GM19395 (cell line): ENCODE measurements at regions not wholly inside any gene's neighbourhood (a gene's known extent, or its start where the extent isn't known, plus 50 kb on each side); places are given as distances from the start of the nearest gene placed in this dataset.
"Not testable (repeated sequence)": the region's sequence is repeated elsewhere in the genome, so short reads cannot be mapped to it uniquely, and the experiment has no call there.

Experiments used
- ATAC-seq: cut with Tn5 transposase; IDR thresholded peaks from one replicate; pipeline ENCODE4 v1.9.1; 2021; ENCODE audit warnings: mild to moderate bottlenecking, moderate library complexity; ENCODE audit not compliant: unreplicated experiment

DNA sequence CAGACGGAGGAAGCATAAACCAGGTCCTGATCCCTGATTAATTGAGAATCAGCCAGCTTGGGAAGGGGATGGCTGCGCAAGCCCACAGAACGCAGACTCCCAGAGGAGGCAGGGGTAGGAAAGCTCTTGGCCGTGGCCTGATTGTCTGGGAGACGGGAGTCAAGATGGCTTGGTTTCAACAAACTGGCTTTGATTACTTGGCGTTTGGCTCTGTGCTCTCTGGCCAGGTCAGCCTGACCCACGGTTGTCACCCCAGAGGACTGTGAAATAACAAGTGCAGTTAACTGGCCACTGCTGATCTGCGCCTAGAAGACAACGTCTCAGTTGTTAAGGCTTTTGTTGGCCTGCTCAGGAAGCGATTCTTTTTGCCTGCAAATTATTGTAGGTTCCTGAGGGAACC, 387.0 kb upstream of the PROK2 start:
- no peak for ATAC-seq

GRCh38 chr3:72171463-72171881, 386.5 kb upstream of the PROK2 start:
- ATAC-seq: no peak

- ATAC-seq: no peak
These were observed 384.9 kb upstream of the PROK2 start for GRCh38 chr3:72169561-72170472.

DNA sequence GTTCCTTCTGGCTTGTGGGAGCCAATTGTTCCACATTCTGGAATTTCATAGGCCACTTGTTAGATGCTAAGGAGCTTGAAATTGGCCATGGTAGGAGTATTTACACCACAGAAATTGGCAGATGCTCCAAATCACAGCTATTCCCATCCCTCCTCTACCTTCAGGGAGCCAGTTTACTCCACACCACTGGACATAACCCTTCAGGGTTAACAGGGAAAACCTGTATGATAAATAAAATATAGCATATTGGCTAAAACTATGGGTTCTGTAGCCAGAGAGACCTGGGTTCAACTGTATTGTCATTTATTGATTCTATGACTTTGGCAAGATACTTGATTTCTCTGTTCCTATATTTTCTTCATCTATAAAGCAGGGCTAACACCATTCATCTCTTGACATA, 384.2 kb upstream of the PROK2 start:
- ATAC-seq: no peak

GRCh38 chr3:72165808-72166207, 380.9 kb upstream of the PROK2 start:
- no peak for ATAC-seq

DNA sequence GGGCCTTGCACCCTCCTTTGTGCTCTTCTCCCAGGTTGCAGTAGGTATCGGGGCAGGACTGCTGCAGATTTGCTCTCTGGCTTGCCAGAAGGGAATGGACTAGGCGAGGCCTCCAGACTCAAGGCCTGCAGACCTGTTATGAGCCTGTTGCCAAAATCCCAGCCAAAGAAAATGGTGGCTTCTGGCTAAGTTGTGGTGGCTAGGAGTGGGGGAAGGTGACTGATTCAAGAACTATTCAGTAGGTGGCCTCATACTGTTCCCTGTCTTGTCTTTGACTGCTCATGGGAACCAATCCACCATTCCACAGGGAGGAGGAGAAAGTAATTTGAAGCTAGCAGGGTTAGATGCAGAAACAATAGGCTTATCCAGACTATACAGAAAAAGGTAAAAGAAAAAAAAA, 380.4 kb upstream of the PROK2 start:
- no peak for ATAC-seq

DNA sequence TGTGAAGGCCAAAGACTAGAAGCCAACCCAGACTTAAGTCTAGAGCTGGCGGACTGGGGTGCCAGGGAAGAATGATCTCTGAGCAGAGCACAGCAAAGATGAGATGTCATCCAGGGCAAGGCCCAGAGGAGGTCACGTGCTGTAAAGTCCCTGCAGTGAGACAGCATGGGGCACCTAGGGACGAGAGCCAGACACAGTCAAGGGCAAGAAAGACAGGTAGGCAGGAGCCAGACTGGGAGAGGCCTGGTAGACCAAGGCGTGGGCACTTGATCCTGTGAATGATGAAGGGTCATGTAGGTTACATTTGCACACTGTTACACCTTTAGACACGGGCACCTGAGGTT, 379.7 kb upstream of the PROK2 start:
- no peak for ATAC-seq

- ATAC-seq: peak; percentile 90
These were observed 379.1 kb upstream of the PROK2 start for GRCh38 chr3:72163809-72164634.

- no peak for ATAC-seq
These were observed 377.8 kb upstream of the PROK2 start for GRCh38 chr3:72162649-72163184.

DNA sequence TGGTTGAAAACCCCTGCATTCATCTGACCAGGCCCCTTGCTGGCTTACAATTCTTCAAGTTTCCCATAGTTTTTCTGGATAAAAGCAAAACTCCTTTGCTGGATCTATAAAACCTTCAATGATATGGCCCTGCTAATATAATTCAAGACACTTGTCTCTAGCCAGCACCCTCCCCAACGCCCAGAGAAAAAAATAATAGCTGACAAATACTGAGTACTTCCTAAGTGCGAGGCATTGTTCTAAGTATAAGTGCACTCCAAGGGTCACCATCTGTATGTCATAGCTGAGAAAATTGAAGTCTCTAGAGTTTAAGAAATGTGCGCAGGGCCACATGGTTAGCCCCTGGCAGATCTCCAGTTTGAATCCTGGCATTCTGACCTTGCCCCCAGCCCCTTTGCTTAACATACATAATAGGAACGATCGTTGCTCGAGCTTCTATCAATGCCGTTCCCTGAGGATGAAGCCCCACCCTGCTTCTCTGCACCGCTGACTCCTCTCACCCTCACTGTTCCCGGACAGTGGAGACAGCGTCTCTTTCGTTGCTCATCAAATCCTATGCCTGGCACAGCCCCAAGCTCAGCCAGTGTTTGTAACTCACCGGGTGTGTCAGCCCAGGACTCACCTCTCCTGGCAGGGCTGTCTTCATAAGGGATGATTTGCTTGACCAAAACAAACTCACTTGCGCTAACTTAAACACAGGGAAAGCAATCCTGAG, 377.1 kb upstream of the PROK2 start:
- ATAC-seq: no peak

DNA sequence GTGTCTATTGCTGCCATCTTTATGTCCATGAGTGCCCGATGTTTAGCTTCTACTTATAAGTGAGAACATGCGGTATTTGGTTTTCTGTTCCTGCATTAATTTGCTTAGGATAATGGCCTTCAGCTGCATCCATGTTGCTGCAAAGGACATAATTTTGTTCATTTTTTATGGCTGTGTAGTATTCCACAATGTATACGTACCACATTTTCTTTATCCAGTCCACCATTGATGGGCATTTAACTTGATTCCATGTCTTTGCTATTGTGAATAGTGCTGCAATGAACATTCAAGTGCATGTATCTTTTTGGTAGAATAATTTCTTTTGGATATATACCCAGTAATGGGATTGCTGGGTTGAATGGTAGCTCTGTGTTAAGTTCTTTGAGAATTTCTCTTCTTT, 376.3 kb upstream of the PROK2 start:
- not testable (repeated sequence) for ATAC-seq

GRCh38 chr3:72160351-72160750, 375.4 kb upstream of the PROK2 start:
- ATAC-seq: no peak

DNA sequence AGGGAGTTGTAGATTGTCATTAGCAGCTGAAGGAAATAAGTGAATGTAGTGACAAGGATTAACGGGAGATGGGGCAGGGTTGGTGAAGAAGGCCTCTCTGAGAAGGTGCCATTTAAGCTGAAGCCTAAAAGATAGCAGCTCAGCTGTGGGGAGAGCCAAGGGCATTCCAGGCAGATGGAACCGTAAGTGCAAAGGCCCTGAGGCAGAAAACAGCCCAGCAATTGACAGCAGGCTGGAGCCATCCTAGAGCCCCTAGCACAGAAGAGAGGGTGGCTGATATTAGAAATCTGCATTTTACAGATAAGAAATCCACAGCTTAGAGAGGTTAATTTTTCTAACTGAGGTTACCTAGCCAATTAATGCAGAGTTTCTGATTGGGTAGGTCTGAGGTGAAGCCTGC, 374.5 kb upstream of the PROK2 start:
- no peak for ATAC-seq

DNA sequence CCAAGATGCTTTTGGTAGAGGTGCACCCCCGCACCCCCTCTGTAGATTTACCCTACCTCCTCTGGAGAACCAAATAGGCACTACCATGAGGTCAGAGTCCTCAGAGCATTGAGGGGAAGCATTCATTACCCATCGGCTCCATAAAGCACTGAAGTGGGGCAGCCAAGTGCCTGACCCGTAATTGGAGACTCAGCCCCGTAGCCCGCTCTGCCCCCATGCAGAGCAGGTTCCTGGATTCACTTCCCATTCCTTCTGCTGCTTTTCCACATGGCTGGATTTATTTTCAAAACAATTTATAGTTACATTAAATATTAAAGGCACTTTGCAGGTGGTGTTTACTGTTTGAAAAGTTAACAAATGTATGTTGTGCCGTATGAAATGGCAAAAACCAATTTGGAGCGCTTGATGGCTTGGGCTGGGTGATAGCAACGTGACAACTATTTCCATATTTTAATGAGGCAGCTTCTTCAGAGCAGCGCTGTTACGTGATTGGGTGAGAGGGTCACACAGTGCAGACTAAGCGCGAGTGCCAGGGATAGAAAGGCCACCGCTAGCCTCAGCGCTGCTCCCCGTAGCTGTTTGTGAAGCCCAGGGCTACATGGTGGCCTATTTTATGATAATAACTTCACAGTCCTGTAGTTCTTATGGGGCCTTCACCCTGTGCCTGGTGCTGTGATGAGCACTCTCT, 373.8 kb upstream of the PROK2 start:
- no peak for ATAC-seq

DNA sequence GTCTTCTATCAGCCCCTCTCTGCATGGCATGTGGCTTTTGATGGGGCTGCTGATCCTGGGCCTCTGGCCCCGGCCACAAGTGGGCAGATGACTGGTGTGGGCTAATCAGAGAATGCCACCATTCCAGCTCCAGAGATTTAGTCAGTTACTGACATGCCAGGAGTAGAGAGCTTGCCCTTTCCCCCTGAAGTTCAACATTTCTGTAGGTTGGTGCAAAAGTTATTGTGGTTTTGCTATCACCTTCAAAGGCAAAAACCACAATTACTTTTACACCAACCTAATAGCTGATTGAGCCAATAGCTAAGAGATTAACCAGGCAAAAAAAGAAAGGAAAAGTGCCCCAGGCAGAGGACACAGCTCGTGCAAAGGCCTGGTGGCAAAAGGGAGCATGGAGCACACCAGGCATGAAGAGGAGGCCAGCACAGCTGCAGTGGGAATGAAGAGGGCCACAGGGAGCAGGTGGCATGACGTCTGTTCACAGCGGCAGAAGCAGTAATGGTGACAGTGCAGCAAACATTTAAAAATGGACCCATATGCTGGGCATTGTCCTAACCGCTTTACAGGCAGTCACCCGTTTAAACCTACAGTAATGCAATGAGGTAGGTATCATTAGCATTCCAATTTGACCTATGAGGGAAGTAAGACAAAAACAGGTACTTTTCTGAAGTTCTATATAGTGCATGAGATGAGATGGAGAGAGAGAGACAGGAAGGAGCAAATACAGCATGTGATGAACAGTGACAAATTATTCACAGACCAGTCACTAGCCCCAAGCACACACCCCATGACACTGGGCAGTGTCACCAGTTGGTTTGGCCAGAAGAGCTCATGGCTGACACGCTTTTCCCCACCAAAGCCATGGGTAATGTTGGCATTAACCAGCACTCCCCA, 373.0 kb upstream of the PROK2 start:
- peak; percentile 63 for ATAC-seq

DNA sequence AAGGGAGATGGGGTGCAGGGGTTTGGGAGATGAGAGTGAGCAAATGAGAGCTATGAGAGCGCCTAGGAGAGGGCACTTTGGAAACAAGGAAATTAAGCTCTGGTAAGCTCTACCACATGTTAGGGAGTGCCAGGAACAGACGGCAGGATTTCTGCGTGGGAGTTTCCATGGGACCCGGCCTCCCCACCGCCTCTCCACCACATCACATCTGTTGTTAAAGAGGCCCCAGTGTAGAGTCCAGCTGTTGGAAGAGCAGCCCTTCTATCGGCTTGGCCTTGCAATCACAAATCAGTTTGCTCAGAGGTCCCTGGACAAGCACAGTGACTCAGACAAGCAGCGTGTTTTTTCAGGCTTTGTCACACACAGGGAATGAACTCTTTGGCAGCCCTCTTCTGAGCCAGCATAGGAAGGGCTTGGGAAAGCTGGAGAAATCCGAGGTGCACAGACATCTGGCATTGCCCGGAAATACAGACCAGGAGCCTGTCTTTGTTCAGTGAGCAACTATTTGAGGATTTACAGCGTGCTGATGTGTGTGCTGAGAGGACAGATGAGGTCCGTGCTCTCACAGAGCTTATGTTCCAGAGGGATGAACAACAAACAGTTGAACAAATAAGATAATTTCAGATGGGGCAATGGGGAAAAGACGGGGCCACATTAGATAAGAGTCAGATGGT, 370.6 kb upstream of the PROK2 start:
- no peak for ATAC-seq

GRCh38 chr3:72154391-72155335, 369.7 kb upstream of the PROK2 start:
- no peak for ATAC-seq
